H9 (cell line): ENCODE measurements at regions not wholly inside any gene's neighbourhood (a gene's known extent, or its start where the extent isn't known, plus 50 kb on each side); places are given as distances from the start of the nearest gene placed in this dataset.

ENCODE experiments used
- DNase-seq: peaks from one replicate; pipeline ENCODE4 v3.0.0-alpha.2; 2017
- H2AFZ ChIP-seq: one replicate; pipeline ENCODE4 v1.6.1; 2013; ENCODE audit warnings: mild to moderate bottlenecking, low read length, control low read depth, moderate library complexity
- H2AK5ac ChIP-seq: 2 replicates; pipeline ENCODE4 v1.6.1; 2013; ENCODE audit warnings: low read length, control low read depth, mixed read lengths; ENCODE audit not compliant: insufficient read length
- H2BK120ac ChIP-seq: one replicate; pipeline ENCODE4 v1.6.1; 2013; ENCODE audit warnings: low read depth, mild to moderate bottlenecking, low read length, control low read depth, inconsistent platforms; ENCODE audit not compliant: poor library complexity, severe bottlenecking
- H2BK12ac ChIP-seq: 2 replicates; pipeline ENCODE4 v1.6.1; 2013; ENCODE audit warnings: low read length, control low read depth, mixed read lengths, low read depth; ENCODE audit not compliant: insufficient read length
- H2BK15ac ChIP-seq: 2 replicates; pipeline ENCODE4 v1.6.1; 2013; ENCODE audit warnings: low read depth, low read length, control low read depth
- H2BK20ac ChIP-seq: one replicate; pipeline ENCODE4 v1.6.1; 2013; ENCODE audit warnings: low read depth, mild to moderate bottlenecking, low read length, control low read depth, inconsistent platforms; ENCODE audit not compliant: poor library complexity, severe bottlenecking
- H2BK5ac ChIP-seq: 2 replicates; pipeline ENCODE4 v1.6.1; 2013; ENCODE audit warnings: low read length, control low read depth, mixed read lengths; ENCODE audit not compliant: insufficient read length
- H3K14ac ChIP-seq: 2 replicates; pipeline ENCODE4 v1.6.1; 2013; ENCODE audit warnings: low read length, control low read depth; ENCODE audit not compliant: insufficient read depth
- H3K18ac ChIP-seq: 2 replicates; pipeline ENCODE4 v1.6.1; 2013; ENCODE audit warnings: low read depth, mild to moderate bottlenecking, mixed read lengths, low read length, control low read depth; ENCODE audit not compliant: insufficient read length
- H3K23ac ChIP-seq: 2 replicates; pipeline ENCODE4 v1.6.1; 2013; ENCODE audit warnings: low read length, control low read depth, mixed read lengths, low read depth; ENCODE audit not compliant: insufficient read length
- H3K23me2 ChIP-seq: 2 replicates; pipeline ENCODE4 v1.6.1; 2013; ENCODE audit warnings: low read depth, mild to moderate bottlenecking, mixed read lengths, low read length, control low read depth; ENCODE audit not compliant: insufficient read length, poor library complexity, severe bottlenecking
- H3K27ac ChIP-seq: 2 replicates; pipeline ENCODE4 v1.5.1; 2013; ENCODE audit warnings: low read length, control low read depth, mixed read lengths, low read depth; ENCODE audit not compliant: insufficient read length
- H3K27me3 ChIP-seq: 2 replicates; pipeline ENCODE4 v1.6.1; 2013; ENCODE audit warnings: low read length, control low read depth, inconsistent platforms; ENCODE audit not compliant: insufficient read depth
- H3K4ac ChIP-seq: 2 replicates; pipeline ENCODE4 v1.6.1; 2013; ENCODE audit warnings: low read depth, mild to moderate bottlenecking, control low read depth, inconsistent platforms, low read length, moderate library complexity
- H3K4me1 ChIP-seq: 2 replicates; pipeline ENCODE4 v1.6.1; 2013; ENCODE audit warnings: low read length, control low read depth, inconsistent platforms; ENCODE audit not compliant: insufficient read depth
- H3K4me2 ChIP-seq: 2 replicates; pipeline ENCODE4 v1.6.1; 2013; ENCODE audit warnings: low read length, control low read depth, mixed read lengths; ENCODE audit not compliant: insufficient read length, insufficient read depth
- H3K56ac ChIP-seq: 2 replicates; pipeline ENCODE4 v1.6.1; 2013; ENCODE audit warnings: low read depth, mild to moderate bottlenecking, mixed read lengths, low read length, control low read depth; ENCODE audit not compliant: insufficient read length
- H3K79me1 ChIP-seq: 2 replicates; pipeline ENCODE4 v1.6.1; 2013; ENCODE audit warnings: low read depth, mild to moderate bottlenecking, moderate library complexity, low read length, control low read depth, inconsistent platforms; ENCODE audit not compliant: insufficient read depth, poor library complexity, severe bottlenecking
- H3K79me2 ChIP-seq: 2 replicates; pipeline ENCODE4 v1.6.1; 2013; ENCODE audit warnings: low read length, control low read depth, inconsistent platforms; ENCODE audit not compliant: insufficient read depth
- H3K9ac ChIP-seq: 2 replicates; pipeline ENCODE4 v1.6.1; 2013; ENCODE audit warnings: low read length, control low read depth, mixed read lengths; ENCODE audit not compliant: insufficient read length; ENCODE audit errors: extremely low read depth
- H3K9me3 ChIP-seq: one replicate; pipeline ENCODE4 v1.6.1; 2013; ENCODE audit warnings: low read depth, low read length, inconsistent platforms; ENCODE audit not compliant: control insufficient read depth
- H3T11ph ChIP-seq: one replicate; pipeline ENCODE4 v1.6.1; 2013; ENCODE audit warnings: mild to moderate bottlenecking, low read length, control low read depth, inconsistent platforms
- H4K20me1 ChIP-seq: one replicate; pipeline ENCODE4 v1.6.1; 2013; ENCODE audit not compliant: control insufficient read depth, insufficient read length, insufficient read depth
- H4K5ac ChIP-seq: 2 replicates; pipeline ENCODE4 v1.6.1; 2013; ENCODE audit warnings: low read depth, mild to moderate bottlenecking, mixed read lengths, low read length, control low read depth; ENCODE audit not compliant: insufficient read length
- H4K8ac ChIP-seq: replicated peaks from 2 replicates; pipeline ENCODE4 v1.6.1; 2013; ENCODE audit warnings: low read length, control low read depth, mixed read lengths, low read depth; ENCODE audit not compliant: insufficient read length
- H4K91ac ChIP-seq: 2 replicates; pipeline ENCODE4 v1.6.1; 2013; ENCODE audit warnings: low read depth, mild to moderate bottlenecking, moderate library complexity, mixed read lengths, low read length, control low read depth; ENCODE audit not compliant: insufficient read length
- H3K27ac Mint-ChIP-seq, 3 experiments: 2 replicates in 2 of 3; 3 replicates in 1 of 3; pipeline ENCODE4 v1.8.0; 2020 to 2021; ENCODE audit warnings: mixed read lengths in 3 of 3, mild to moderate bottlenecking in 1 of 3, moderate library complexity in 1 of 3
- H3K27me3 Mint-ChIP-seq: 2 replicates; pipeline ENCODE4 v1.8.0; 2021; ENCODE audit warnings: low read depth, mild to moderate bottlenecking, moderate library complexity, mixed read lengths
- H3K36me3 Mint-ChIP-seq, 3 experiments: 2 replicates in 2 of 3; 3 replicates in 1 of 3; pipeline ENCODE4 v1.8.0; 2020 to 2021; ENCODE audit warnings: low read depth in 3 of 3, mixed read lengths in 3 of 3; ENCODE audit not compliant: insufficient read depth in 1 of 3
- H3K4me1 Mint-ChIP-seq, 2 experiments: 2 replicates each; pipeline ENCODE4 v1.8.0; 2020; ENCODE audit warnings: mixed read lengths in 2 of 2
- H3K4me3 Mint-ChIP-seq, 2 experiments: 2 replicates in 1 of 2; 3 replicates in 1 of 2; pipeline ENCODE4 v1.8.0; 2020 to 2021; ENCODE audit warnings: mild to moderate bottlenecking in 2 of 2, mixed read lengths in 2 of 2, moderate library complexity in 1 of 2
- H3K9me3 Mint-ChIP-seq, 2 experiments: 2 replicates in 1 of 2; 3 replicates in 1 of 2; pipeline ENCODE4 v1.8.0; 2020; ENCODE audit warnings: mild to moderate bottlenecking in 2 of 2, mixed read lengths in 2 of 2, moderate library complexity in 1 of 2
- WGBS: extraction: QIAGEN DNeasy Blood & Tissue Kit; methylation state at CpG from one replicate; pipeline ENCODE4 v1.1.7; 2013; ENCODE audit warnings: missing lambda C conversion rate, low lambda C conversion rate, mixed read lengths; ENCODE audit not compliant: insufficient read length; ENCODE audit errors: extremely low coverage; 5-methylcytosine and 5-hydroxymethylcytosine counted together
- TF ChIP-seq, protein P1 (sequence below): fragments of 200-600 bp; sonication (generic); conservative IDR thresholded peaks from 3 replicates; pipeline ENCODE4 v1.8.0; 2021; ENCODE audit warnings: antibody characterized with exemption, mild to moderate bottlenecking

DNA sequence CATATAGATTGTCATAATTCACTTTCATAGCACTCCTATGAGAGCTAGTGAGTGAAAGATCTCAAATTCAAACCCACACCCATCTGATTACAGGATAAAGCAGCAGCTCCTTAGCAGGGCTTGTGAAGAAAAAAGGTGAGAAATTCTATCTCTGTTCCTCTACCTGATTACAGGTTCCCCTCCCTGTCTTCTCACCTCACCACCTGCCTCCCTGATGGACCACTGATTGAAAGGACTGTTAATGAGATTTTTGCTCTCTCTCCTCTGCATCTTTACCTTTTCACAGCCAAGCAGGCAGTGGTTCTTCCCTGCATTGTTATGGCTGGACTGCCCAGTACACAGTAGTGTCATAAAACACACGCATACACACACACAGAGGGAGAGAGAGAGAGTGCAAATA is 228.5 kb downstream of the MTERF1 start:
- Histone ChIP-seq H2BK5ac (no peak overlapping the region), H3T11ph (no peak overlapping the region), H3K4ac (no peak overlapping the region), H3K23ac (no peak overlapping the region), H2AK5ac (no peak overlapping the region), H3K9me3 (no peaks in the 10 kb centered on the region), H3K23me2 (no peaks in the 10 kb centered on the region), H3K27me3 (no peaks in the 10 kb centered on the region), H2BK15ac (no peak overlapping the region), H3K9ac (no peak overlapping the region), H3K56ac (no peak overlapping the region), H3K27ac (no peak overlapping the region), H3K18ac (no peak overlapping the region), H4K91ac (no peak overlapping the region), H3K79me1 (no peaks in the 10 kb centered on the region), H2BK12ac (no peak overlapping the region), H2BK20ac (no peak overlapping the region), H2BK120ac (no peak overlapping the region), H4K20me1 (no peaks in the 10 kb centered on the region), H2AFZ (no peak overlapping the region), H4K5ac (no peak overlapping the region), H3K14ac (no peak overlapping the region), H3K4me2 (no peak overlapping the region), H3K4me1 (no peaks in the 10 kb centered on the region), H4K8ac (no peak overlapping the region), H3K79me2 (no peaks in the 10 kb centered on the region)
- H3K27me3 Mint-ChIP-seq, result peaks cover 10% of the 10 kb centered on the region
- H3K4me1 Mint-ChIP-seq, result no peaks in the 10 kb centered on the region
- WGBS, result no CpG with 5 or more reads among the region's 1 CpG
- no peaks in the 10 kb centered on the region; a peak in 2 of 5 replicates for H3K9me3 Mint-ChIP-seq
- TF ChIP-seq, protein P1, sequence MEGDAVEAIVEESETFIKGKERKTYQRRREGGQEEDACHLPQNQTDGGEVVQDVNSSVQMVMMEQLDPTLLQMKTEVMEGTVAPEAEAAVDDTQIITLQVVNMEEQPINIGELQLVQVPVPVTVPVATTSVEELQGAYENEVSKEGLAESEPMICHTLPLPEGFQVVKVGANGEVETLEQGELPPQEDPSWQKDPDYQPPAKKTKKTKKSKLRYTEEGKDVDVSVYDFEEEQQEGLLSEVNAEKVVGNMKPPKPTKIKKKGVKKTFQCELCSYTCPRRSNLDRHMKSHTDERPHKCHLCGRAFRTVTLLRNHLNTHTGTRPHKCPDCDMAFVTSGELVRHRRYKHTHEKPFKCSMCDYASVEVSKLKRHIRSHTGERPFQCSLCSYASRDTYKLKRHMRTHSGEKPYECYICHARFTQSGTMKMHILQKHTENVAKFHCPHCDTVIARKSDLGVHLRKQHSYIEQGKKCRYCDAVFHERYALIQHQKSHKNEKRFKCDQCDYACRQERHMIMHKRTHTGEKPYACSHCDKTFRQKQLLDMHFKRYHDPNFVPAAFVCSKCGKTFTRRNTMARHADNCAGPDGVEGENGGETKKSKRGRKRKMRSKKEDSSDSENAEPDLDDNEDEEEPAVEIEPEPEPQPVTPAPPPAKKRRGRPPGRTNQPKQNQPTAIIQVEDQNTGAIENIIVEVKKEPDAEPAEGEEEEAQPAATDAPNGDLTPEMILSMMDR, result no peak
- no peak for DNase-seq
- H3K4me3 Mint-ChIP-seq, result no peak overlapping the region
- H3K27ac Mint-ChIP-seq, result no peak overlapping the region
- no peaks in the 10 kb centered on the region for H3K36me3 Mint-ChIP-seq
